Endodermal cell (in vitro differentiated cells): ENCODE measurements at regions not wholly inside any gene's neighbourhood (a gene's known extent, or its start where the extent isn't known, plus 50 kb on each side); places are given as distances from the start of the nearest gene placed in this dataset.

Source experiments
- DNase-seq: peaks from one replicate; pipeline ENCODE4 v3.0.0-alpha.2; 2017
- H3K27ac ChIP-seq: 2 replicates; pipeline ENCODE4 v1.5.1; 2013; ENCODE audit warnings: mild to moderate bottlenecking, low read depth, low read length, moderate library complexity
- H3K27me3 ChIP-seq: 2 replicates; pipeline ENCODE4 v1.6.1; 2013; ENCODE audit warnings: mild to moderate bottlenecking, low read length, moderate library complexity; ENCODE audit not compliant: insufficient read depth, control insufficient read depth, poor library complexity, severe bottlenecking
- H3K36me3 ChIP-seq: 2 replicates; pipeline ENCODE4 v1.7.0; 2013; ENCODE audit warnings: mild to moderate bottlenecking, low read length, moderate library complexity; ENCODE audit not compliant: control insufficient read depth, insufficient read depth
- H3K4me1 ChIP-seq: one replicate; pipeline ENCODE4 v1.7.0; 2013; ENCODE audit warnings: low read length; ENCODE audit not compliant: control insufficient read depth, insufficient read depth
- H3K4me3 ChIP-seq: 2 replicates; pipeline ENCODE4 v1.5.1; 2013; ENCODE audit warnings: mild to moderate bottlenecking, low read length, moderate library complexity
- H3K9ac ChIP-seq: 2 replicates; pipeline ENCODE4 v1.6.1; 2013; ENCODE audit warnings: mild to moderate bottlenecking, low read length, moderate library complexity; ENCODE audit not compliant: poor library complexity, severe bottlenecking; ENCODE audit errors: extremely low read depth
- H3K9me3 ChIP-seq: 2 replicates; pipeline ENCODE4 v1.6.1; 2013; ENCODE audit warnings: mild to moderate bottlenecking, low read length, moderate library complexity; ENCODE audit not compliant: control insufficient read depth
- H3K27ac Mint-ChIP-seq: 2 replicates; pipeline ENCODE4 v1.8.0; 2020; ENCODE audit warnings: mixed read lengths
- H3K27me3 Mint-ChIP-seq: 2 replicates; pipeline ENCODE4 v1.8.0; 2021; ENCODE audit warnings: mild to moderate bottlenecking, mixed read lengths; ENCODE audit not compliant: insufficient read depth
- H3K36me3 Mint-ChIP-seq: 2 replicates; pipeline ENCODE4 v1.8.0; 2020; ENCODE audit warnings: low read depth, mixed read lengths
- H3K4me1 Mint-ChIP-seq: 2 replicates; pipeline ENCODE4 v1.8.0; 2020; ENCODE audit warnings: mixed read lengths
- H3K4me3 Mint-ChIP-seq: 2 replicates; pipeline ENCODE4 v1.8.0; 2020; ENCODE audit warnings: mild to moderate bottlenecking, moderate library complexity, mixed read lengths
- H3K9me3 Mint-ChIP-seq: 2 replicates; pipeline ENCODE4 v1.8.0; 2020; ENCODE audit warnings: mild to moderate bottlenecking, mixed read lengths
- CTCF ChIP-seq: fragments of 200-600 bp; sonication (generic); conservative IDR thresholded peaks from 2 replicates; pipeline ENCODE4 v1.5.0; 2021; ENCODE audit warnings: antibody characterized with exemption, mild to moderate bottlenecking
- WGBS, 2 experiments: methylation state at CpG; one replicate each; pipeline versions ENCODE4 v1.1.5 to v1.1.7; 2013; ENCODE audit warnings: missing lambda C conversion rate in 2 of 2, mixed read lengths in 1 of 2; ENCODE audit not compliant: insufficient coverage in 1 of 2, insufficient read length in 1 of 2; 5-methylcytosine and 5-hydroxymethylcytosine counted together

- no peaks in the 10 kb centered on the region for H3K9me3 ChIP-seq
- no peak overlapping the region for H3K9ac ChIP-seq
- peaks cover 2% of the 10 kb centered on the region for H3K27me3 Mint-ChIP-seq
- no peak overlapping the region for H3K4me3 Mint-ChIP-seq
- no peak overlapping the region for H3K4me3 ChIP-seq
- H3K36me3 ChIP-seq: no peaks in the 10 kb centered on the region
- H3K27ac Mint-ChIP-seq: no peak overlapping the region
- peaks cover 22% of the 10 kb centered on the region for H3K4me1 Mint-ChIP-seq
- H3K36me3 Mint-ChIP-seq: no peaks in the 10 kb centered on the region
- TF ChIP-seq CTCF: no peak
- H3K9me3 Mint-ChIP-seq: no peaks in the 10 kb centered on the region
- WGBS, 2 experiments: 80 to 100% methylated on average over 1 of the region's 1 CpG
- H3K27ac ChIP-seq: no peak overlapping the region
- no peaks in the 10 kb centered on the region for H3K27me3 ChIP-seq
- H3K4me1 ChIP-seq: peaks cover 6% of the 10 kb centered on the region
- DNase-seq: no peak
Measured at GRCh38 chr11:95359341-95359663, 128.3 kb upstream of the SESN3 start.

- no peaks in the 10 kb centered on the region for H3K9me3 ChIP-seq
- H3K9ac ChIP-seq: no peak overlapping the region
- TF ChIP-seq CTCF: no peak
- Mint-ChIP-seq H3K4me1 (peaks cover 18% of the 10 kb centered on the region), H3K4me3 (no peak overlapping the region), H3K27ac (no peak overlapping the region), H3K27me3 (peaks cover 2% of the 10 kb centered on the region), H3K36me3 (no peaks in the 10 kb centered on the region), H3K9me3 (no peaks in the 10 kb centered on the region)
- no peak for DNase-seq
- H3K27me3 ChIP-seq: no peaks in the 10 kb centered on the region
- no peaks in the 10 kb centered on the region for H3K36me3 ChIP-seq
- peaks cover 6% of the 10 kb centered on the region for H3K4me1 ChIP-seq
- H3K27ac ChIP-seq: no peak overlapping the region
- H3K4me3 ChIP-seq: no peak overlapping the region
- 67 to 75% methylated on average over 3 to 5 of the region's 5 CpGs for WGBS, 2 experiments
Measured at GRCh38 chr11:95358511-95359340, 127.7 kb upstream of the SESN3 start.

GRCh38 chr11:95354304-95354703 lies 123.3 kb upstream of the SESN3 start:
- DNase-seq: no peak
- Histone ChIP-seq H3K27me3 (no peaks in the 10 kb centered on the region), H3K4me1 (no peaks in the 10 kb centered on the region), H3K9ac (no peak overlapping the region), H3K4me3 (no peak overlapping the region), H3K36me3 (no peaks in the 10 kb centered on the region), H3K27ac (no peak overlapping the region), H3K9me3 (peaks cover 9% of the 10 kb centered on the region)
- Mint-ChIP-seq H3K4me3 (no peak overlapping the region), H3K27me3 (peaks cover 2% of the 10 kb centered on the region), H3K9me3 (peaks cover 3% of the 10 kb centered on the region), H3K27ac (no peak overlapping the region), H3K4me1 (peaks cover 6% of the 10 kb centered on the region), H3K36me3 (no peaks in the 10 kb centered on the region)
- no peak for TF ChIP-seq CTCF
